ENCODE measurements at regions not wholly inside any gene's neighbourhood (a gene's known extent, or its start where the extent isn't known, plus 50 kb on each side); places are given as distances from the start of the nearest gene placed in this dataset.

DNA sequence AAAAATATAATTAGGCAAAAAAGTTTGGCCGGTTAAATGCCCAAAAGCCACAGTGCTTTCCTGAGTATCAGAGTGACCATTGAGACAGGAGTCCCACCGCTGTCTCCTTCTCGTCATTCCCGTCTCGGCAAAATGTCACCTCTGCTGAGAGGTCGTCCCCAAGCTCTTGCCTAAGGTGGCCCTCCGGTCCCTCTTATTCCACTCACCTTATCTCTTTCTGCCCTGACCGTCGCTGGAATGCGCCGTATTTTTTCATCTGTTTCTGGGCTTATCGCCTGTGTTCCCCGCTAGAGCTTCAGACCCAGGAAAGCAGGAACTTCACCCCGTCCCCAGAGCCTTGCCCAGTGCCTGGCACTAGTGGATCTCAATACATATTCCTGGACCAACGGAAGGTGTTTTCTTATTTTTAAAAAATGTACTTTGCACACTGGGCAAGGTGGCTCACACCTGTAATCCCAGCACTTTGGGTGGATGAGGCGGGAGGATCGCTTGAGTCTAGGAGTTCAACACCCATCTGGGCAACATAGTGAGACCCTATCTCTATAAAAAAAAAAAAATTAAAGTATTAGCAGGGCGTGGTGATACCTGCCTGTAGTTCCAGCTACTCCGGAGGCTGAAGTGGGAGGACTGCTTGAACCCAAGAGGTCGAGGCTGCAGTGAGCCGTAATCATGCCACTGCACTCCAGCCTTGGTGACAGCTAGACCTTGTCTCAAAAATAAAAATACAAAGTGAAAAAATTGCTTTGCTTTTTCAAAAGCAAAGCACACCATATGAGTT is 122.8 kb upstream of the PTPN1 start:
- TF ChIP-seq, protein P1, sequence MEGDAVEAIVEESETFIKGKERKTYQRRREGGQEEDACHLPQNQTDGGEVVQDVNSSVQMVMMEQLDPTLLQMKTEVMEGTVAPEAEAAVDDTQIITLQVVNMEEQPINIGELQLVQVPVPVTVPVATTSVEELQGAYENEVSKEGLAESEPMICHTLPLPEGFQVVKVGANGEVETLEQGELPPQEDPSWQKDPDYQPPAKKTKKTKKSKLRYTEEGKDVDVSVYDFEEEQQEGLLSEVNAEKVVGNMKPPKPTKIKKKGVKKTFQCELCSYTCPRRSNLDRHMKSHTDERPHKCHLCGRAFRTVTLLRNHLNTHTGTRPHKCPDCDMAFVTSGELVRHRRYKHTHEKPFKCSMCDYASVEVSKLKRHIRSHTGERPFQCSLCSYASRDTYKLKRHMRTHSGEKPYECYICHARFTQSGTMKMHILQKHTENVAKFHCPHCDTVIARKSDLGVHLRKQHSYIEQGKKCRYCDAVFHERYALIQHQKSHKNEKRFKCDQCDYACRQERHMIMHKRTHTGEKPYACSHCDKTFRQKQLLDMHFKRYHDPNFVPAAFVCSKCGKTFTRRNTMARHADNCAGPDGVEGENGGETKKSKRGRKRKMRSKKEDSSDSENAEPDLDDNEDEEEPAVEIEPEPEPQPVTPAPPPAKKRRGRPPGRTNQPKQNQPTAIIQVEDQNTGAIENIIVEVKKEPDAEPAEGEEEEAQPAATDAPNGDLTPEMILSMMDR (IDR thresholded peaks at IDR 0.05; ENCODE audit: insufficient read depth, low read length, poor library complexity, severe bottlenecking): no peak
- no peak for TF ChIP-seq EZH2phosphoT487 (conservative IDR thresholded peaks at IDR 0.05; ENCODE audit: low read length)

Measured in SU-DHL-6 (cell line).